MCF 10A (cell line): ENCODE measurements at regions not wholly inside any gene's neighbourhood (a gene's known extent, or its start where the extent isn't known, plus 50 kb on each side); places are given as distances from the start of the nearest gene placed in this dataset.

Source experiments
- BruUV-seq: library from RNA; stranded (reverse); fragments of 400-500 nt; replicated peaks from 2 replicates; lab custom pipeline; 2021; lab: Mats Ljungman, UMichigan
- CTCF ChIA-PET: fragments of 300-600 bp; sonication (Branson Sonifier 250); formaldehyde crosslinking; extraction: SDS; loops from one replicate; lab custom pipeline; 2021; ENCODE audit warnings: antibody characterized with exemption, inconsistent platforms; lab: Yijun Ruan, JAX
- POLR2A ChIA-PET: fragments of 300-600, 350-650 bp; sonication (Branson Sonifier 250); formaldehyde crosslinking; extraction: SDS; loops from one replicate; lab custom pipeline; 2020; ENCODE audit warnings: antibody characterized with exemption, inconsistent platforms; lab: Yijun Ruan, JAX
- DNase-seq: peaks from one replicate; pipeline ENCODE4 v3.0.0-alpha.2; 2018; ENCODE audit not compliant: unreplicated experiment
- H3K27ac Mint-ChIP-seq: one replicate; pipeline ENCODE4 v1.8.0; 2022; ENCODE audit warnings: mild to moderate bottlenecking, low read depth, mixed read lengths; ENCODE audit not compliant: unreplicated experiment
- H3K27me3 Mint-ChIP-seq: one replicate; pipeline ENCODE4 v1.8.0; 2022; ENCODE audit warnings: mixed read lengths; ENCODE audit not compliant: insufficient read depth, unreplicated experiment
- H3K36me3 Mint-ChIP-seq: one replicate; pipeline ENCODE4 v1.8.0; 2022; ENCODE audit warnings: mild to moderate bottlenecking, moderate library complexity, mixed read lengths; ENCODE audit not compliant: insufficient read depth, unreplicated experiment
- H3K4me1 Mint-ChIP-seq: one replicate; pipeline ENCODE4 v1.8.0; 2022; ENCODE audit warnings: mixed read lengths; ENCODE audit not compliant: insufficient read depth, unreplicated experiment
- H3K4me3 Mint-ChIP-seq: one replicate; pipeline ENCODE4 v1.8.0; 2022; ENCODE audit warnings: mild to moderate bottlenecking, moderate library complexity, mixed read lengths; ENCODE audit not compliant: unreplicated experiment
- H3K9me3 Mint-ChIP-seq: one replicate; pipeline ENCODE4 v1.8.0; 2022; ENCODE audit warnings: mixed read lengths; ENCODE audit not compliant: unreplicated experiment
- intact Hi-C: fragments of 100-400 bp; cut with micrococcal nuclease; formaldehyde crosslinking; loops from 2 replicates; pipeline ENCODE4 v1.14.1; 2022
- TF ChIP-seq, protein P1 (sequence below): fragments of 200-600 bp; IDR thresholded peaks from one replicate; pipeline ENCODE4 v1.8.0; 2022; ENCODE audit warnings: antibody characterized with exemption, mild to moderate bottlenecking; ENCODE audit not compliant: unreplicated experiment

DNA sequence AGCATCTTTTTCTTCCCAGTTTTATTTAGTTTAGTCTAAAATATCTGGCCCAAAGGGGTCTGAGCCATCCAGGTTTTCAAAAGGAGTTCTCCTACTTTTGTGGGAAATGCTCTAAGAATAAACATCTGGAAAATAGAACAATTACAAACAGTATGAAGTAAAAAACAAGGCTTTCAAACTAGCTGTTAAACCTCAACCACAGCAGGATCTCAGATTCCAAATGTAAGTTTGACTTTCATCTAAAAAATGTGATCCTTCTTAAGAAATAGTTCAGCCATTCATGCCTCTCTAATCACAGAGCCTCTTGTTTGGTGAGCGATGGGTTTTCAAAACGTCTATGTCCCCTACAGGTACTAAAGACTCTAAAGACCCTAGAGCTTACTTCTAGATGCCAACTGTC lies 413.5 kb downstream of the DUSP10 start:
- H3K4me1 Mint-ChIP-seq, result no peaks in the 10 kb centered on the region
- H3K36me3 Mint-ChIP-seq, result no peaks in the 10 kb centered on the region
- TF ChIP-seq, protein P1, sequence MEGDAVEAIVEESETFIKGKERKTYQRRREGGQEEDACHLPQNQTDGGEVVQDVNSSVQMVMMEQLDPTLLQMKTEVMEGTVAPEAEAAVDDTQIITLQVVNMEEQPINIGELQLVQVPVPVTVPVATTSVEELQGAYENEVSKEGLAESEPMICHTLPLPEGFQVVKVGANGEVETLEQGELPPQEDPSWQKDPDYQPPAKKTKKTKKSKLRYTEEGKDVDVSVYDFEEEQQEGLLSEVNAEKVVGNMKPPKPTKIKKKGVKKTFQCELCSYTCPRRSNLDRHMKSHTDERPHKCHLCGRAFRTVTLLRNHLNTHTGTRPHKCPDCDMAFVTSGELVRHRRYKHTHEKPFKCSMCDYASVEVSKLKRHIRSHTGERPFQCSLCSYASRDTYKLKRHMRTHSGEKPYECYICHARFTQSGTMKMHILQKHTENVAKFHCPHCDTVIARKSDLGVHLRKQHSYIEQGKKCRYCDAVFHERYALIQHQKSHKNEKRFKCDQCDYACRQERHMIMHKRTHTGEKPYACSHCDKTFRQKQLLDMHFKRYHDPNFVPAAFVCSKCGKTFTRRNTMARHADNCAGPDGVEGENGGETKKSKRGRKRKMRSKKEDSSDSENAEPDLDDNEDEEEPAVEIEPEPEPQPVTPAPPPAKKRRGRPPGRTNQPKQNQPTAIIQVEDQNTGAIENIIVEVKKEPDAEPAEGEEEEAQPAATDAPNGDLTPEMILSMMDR, result no peak
- peaks cover 29% of the 10 kb centered on the region for H3K9me3 Mint-ChIP-seq
- ChIA-PET POLR2A (interaction anchor here (0.7 to 1.3 kb wide), 4 partner anchors 13 to 87 kb away, joined by 3 to 4 read pairs (median 3); no protein-coding TSS in a partner anchor), CTCF (interaction anchor here (1.2 to 1.6 kb wide), 3 partner anchors 9 to 107 kb away, joined by 3 to 8 read pairs (median 4); no protein-coding TSS in a partner anchor)
- H3K4me3 Mint-ChIP-seq, result no peak overlapping the region
- DNase-seq, result no peak
- H3K27ac Mint-ChIP-seq, result no peak overlapping the region
- intact Hi-C loops, result no loop called here
- no peaks in the 10 kb centered on the region for H3K27me3 Mint-ChIP-seq
- no TSS peak for BruUV-seq

DNA sequence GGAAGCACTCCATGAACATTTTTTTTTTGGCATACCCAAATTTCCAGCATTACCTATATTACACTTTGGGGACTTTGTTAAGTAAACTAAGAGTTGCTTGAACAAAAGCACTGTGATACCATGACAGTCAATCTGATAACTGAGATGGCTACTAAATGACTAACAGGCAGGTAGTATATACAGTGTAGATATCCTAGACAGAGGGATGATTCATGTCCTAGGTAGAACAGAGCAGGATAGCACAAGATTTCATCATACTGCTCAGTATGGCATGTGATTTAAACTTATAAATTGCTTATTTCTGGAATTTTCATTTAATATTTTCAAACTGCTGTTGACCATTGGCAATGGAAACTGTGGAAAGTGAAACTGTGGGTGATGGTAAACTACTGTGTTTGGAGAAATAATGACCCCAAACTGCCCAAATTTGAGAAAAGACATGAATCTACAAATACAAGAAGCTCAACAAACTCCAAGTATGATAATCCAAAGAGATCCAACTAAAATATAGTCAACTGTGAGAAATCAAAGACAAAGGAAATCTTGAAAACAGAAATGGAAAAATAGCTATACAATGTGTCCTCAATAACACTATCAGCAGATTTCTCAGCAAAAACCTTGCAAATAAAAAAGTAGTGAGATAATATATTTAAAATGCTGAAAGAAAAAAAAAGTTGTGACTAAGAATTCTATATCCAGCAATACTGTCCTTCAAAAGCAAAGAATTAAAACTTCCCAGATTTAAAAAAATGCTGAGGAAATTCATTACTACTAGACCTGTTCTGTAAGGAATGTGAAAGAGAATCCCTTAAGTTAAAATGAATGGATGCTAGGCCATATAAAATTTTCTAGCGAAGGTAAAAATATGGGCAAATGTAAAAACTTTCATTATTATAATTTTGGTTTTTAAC lies 410.4 kb downstream of the DUSP10 start:
- Mint-ChIP-seq H3K4me3 (no peak overlapping the region), H3K27ac (no peak overlapping the region), H3K36me3 (no peaks in the 10 kb centered on the region), H3K27me3 (no peaks in the 10 kb centered on the region), H3K4me1 (peaks cover 20% of the 10 kb centered on the region), H3K9me3 (peaks cover 29% of the 10 kb centered on the region)
- BruUV-seq, result no TSS peak
- intact Hi-C loops, result no loop called here
- peak; percentile 26 for DNase-seq
- TF ChIP-seq, protein P1, result no peak
- POLR2A ChIA-PET, result interaction anchor here (1.0 kb wide), 1 partner anchor 15 kb away, joined by 3 read pairs; no protein-coding TSS in a partner anchor
- CTCF ChIA-PET, result interaction anchor here (0.7 to 1.0 kb wide), 3 partner anchors 21 to 925 kb away, joined by 3 to 4 read pairs (median 4); no protein-coding TSS in a partner anchor

- POLR2A ChIA-PET, result interaction anchor here (1.8 kb wide), 1 partner anchor 19 kb away, joined by 3 read pairs; no protein-coding TSS in a partner anchor
- CTCF ChIA-PET, result interaction anchor here (0.8 kb wide), 1 partner anchor 13 kb away, joined by 6 read pairs; no protein-coding TSS in a partner anchor
- no peaks in the 10 kb centered on the region for H3K36me3 Mint-ChIP-seq
- H3K9me3 Mint-ChIP-seq, result peaks cover 23% of the 10 kb centered on the region
- TF ChIP-seq, protein P1, result no peak
- no TSS peak for BruUV-seq
- no peak overlapping the region for H3K27ac Mint-ChIP-seq
- H3K4me3 Mint-ChIP-seq, result no peak overlapping the region
- DNase-seq, result no peak
- intact Hi-C loops, result no loop called here
- H3K27me3 Mint-ChIP-seq, result no peaks in the 10 kb centered on the region
- peaks cover 20% of the 10 kb centered on the region for H3K4me1 Mint-ChIP-seq
Observed at GRCh38 chr1:221334062-221334461, 407.8 kb downstream of the DUSP10 start.
